ENCODE measurements at regions not wholly inside any gene's neighbourhood (a gene's known extent, or its start where the extent isn't known, plus 50 kb on each side); places are given as distances from the start of the nearest gene placed in this dataset.

DNA sequence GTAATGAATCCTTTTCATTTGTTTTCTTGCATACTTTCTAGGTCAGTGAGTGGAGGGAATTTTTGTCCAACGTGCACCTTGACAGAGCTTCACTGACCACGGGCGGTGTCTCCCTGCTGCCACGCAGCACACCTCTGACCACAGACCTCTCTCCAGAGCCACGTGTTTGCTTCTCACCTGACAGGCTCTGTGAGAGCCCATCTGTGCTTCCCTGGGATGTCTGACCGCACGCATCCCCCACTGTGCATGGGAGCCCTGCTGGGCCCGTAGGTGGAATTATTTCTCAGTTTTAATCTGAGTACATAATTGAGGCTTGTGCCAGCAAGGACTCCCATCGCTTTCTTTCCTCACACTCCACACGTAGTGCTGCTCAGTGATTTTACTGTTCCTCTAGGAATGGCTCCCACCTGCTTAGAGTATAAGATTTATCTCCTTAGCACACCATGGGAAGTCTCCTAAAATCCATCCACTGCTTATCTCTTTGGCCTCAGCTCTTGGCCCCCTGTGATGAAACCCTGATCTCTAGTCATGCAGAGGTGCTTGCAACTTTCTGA lies 482.6 kb downstream of the TSN start:
- DNase-seq, result no peak

DNA sequence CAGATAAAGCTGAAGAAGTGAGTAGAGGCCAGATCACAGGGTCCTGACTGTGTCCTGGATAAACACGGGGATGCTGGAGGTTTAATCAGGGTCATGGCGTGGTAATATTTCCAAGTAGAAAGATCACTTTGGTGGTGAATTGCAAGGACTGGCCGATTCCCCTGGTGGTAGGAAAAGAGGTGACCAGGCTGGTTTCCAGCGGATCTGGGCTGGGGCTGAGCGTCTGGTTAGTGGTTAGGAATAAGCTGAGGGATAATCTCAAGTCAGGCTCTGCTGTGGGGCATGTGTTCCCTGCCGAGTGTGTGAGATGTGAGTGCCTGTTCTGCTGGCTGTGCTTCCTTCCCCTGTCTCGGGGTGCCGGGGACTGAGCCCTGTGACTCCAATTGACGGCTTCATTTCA lies 484.0 kb downstream of the TSN start:
- DNase-seq, result no peak

DNA sequence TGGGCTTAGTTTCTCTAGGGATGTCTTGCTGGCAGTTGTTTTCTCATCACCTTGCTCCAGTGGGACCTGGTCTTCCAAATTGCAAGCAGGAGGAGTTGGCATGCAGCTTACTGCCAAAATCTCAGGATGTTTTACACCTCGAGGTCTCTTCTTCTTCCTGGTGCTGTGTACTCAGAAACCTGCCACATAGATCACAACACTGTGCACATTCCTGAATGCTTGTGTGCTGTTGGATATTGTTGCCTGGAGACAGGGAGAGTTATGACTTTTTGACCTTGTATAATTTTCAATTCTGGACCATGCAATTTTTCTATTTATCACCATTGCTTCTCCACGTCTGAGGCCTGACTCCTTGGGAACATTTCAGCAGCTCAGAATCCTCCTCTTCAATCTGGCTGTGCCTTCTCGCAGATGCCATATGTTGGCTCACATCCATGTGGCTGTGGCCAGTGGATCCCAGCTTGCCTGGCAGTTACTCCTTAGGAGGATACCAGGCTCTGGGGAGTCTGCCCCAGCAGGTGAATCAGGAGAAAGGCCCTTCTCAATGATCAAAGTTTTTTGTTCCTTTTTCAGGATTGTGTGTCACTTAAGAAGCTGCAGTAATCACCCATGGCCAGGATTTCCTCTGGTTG lies 489.3 kb downstream of the TSN start:
- DNase-seq, result no peak

DNA sequence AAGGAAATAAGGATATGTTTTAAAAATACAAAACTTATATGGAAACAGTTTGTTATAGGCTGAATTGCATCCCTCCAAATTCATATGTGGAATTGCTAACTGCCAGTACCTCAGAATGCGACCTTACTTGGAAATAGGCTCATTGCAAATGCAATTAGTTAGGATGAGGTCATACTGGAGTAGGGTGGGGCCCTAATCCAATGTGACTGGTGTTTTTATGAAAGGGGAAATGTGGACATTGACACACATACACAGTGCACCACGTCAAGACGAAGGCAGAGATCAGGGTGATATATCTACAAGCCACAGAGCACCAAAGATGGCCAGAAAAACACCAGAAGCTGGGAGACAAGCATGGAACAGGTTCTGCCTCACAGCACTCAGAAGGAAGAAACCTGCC lies 494.2 kb downstream of the TSN start:
- DNase-seq, result no peak

DNA sequence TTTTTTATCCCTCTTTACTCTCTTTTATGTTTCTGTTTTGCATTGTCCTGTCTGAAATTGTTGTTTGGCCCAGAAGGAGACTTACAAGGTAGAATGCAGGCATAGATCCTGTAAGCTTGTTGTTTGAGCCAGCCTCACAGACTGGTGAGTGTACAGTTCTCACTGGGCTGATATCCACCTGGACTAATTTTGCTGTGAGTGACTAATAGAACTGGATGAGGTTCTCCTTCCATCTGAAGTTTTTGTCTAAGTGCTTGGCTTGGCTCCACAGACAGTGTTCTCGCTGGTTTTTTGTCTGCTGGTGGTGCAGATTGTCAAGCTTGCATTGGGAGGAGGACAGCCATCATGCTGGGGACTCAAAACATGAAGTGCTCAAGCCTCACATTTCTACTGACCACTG lies 495.7 kb downstream of the TSN start:
- DNase-seq, result no peak

DNA sequence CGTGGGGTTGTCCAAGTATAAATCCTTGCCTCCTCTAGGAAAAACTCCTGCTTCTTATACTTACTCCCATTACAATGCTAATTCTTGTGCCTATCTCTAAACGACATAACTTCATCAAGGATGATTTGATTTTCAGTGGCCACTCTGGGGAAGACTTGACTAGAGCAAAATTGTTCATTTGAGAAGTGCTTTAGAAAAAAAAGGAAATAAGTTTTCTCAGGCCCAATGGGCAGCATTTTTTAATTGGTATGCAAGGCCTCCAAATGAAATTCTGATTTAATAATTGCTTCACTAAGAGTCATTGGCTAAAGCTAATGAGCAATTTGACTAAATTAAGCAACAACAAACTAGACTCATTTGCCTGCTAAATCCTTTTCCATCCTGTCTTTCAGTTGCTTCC lies 496.1 kb downstream of the TSN start:
- no peak for DNase-seq

DNA sequence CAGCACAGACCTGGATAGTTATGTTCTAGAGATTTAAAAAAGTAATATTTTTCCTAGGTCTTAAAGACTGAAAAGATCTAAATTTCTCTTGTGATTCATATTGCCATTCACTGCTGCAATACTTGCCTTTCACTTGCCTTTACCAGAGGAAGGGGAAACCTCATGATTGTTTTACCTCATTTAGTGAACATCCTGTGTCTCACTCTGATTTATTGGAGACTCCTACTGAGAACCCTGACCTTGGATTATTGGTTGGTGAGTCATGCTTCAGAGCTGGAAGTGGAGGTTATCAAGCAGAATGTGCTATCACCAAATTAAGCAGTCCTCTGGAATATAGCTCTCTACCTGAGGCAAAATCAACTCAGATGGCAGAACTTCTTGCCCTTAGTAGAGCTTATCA lies 500.5 kb downstream of the TSN start:
- no peak for DNase-seq

DNA sequence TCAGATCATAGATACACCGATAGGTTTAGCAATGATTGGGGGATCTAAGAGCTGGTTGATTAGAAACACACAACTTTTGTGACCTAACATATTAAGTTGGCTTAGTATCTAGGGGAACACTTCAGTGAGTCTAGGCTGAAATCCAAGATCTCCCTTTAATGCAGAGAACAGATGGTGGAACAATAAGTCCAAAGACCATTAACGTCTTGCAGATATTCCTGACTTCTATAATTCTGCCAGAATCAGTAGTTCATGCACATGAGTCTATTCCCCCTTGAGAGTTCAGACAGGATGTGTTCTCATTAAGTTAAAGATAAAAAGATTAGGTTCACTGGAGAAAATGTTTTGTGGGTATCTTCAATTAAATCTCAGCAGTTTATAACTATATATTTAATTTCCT lies 506.5 kb downstream of the TSN start:
- DNase-seq, result no peak

DNA sequence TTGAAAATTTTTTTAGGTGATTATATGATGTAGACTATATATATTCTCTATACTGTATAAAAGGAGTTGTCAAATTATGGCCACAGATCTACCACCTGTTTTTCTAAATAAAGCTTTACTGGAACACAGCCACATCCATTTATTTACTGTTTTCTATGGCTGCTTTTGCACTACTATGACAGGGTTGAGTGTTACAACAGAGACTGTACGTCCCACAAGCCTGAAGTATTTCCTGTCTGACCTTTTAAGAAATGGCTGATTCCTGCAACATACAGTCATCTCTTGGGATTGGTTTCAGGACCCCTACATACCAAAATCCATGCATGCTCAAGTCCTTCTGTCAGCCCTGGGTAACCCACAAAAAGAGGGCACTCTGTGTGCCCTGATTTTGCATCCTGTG lies 508.3 kb downstream of the TSN start:
- DNase-seq, result no peak

DNA sequence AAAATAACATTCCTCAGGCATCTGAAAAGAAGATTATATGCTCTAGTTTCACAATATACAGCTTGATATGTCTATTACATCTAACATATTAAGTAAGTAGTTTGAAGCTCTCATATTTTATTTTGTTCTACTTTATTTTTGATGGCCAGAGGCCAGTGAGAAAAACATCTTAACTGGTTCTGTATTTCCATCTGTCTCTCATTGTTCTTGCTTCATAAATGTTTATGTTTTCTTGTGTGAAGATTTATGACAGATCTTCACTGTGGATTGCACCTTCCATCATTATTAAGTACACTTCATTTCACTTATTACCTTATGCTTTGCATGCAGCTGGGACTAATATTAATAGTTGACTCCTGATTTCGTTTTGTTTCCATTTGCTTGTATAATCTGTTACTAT lies 511.2 kb downstream of the TSN start:
- DNase-seq, result no peak

DNA sequence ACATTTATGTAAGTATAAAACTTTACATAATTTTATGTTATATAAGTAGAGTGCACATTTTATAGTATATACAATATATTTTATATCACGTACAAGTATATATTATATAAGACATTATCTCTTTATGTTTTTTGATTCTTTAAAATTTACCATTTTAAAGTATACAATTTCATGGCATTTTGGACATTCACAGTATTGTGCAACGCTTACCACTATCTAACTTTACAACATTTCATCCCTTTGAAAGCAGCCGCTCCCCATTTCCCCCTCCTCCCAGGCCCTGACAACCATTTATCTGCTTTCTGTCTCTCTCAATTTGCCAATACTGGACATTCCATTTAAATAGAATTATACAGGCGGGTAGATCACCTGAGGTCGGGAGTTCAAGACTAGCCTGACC lies 512.5 kb downstream of the TSN start:
- no peak for DNase-seq

DNA sequence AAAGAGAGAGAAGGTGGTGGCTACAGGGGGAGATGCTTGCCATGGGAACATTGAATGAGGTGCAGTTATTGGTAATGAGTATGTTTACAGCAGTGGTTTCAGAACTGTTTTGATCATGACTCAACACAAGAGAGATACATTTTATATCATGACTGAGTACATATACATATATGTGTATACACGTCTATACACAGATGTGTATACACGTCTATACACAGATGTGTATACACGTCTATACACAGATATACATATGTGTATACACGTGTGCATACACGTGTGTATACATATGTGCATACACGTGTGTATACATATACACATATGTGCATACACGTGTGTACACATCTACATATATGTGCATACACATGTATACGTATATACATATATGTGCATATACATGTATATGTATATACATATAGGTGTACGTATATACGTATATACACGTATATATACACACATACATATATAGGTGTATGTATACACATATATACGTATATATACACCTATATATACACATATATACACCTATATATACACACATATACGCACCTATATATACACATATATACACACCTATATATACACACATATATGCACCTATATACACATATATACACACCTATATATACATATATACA lies 518.5 kb downstream of the TSN start:
- DNase-seq, result no peak

DNA sequence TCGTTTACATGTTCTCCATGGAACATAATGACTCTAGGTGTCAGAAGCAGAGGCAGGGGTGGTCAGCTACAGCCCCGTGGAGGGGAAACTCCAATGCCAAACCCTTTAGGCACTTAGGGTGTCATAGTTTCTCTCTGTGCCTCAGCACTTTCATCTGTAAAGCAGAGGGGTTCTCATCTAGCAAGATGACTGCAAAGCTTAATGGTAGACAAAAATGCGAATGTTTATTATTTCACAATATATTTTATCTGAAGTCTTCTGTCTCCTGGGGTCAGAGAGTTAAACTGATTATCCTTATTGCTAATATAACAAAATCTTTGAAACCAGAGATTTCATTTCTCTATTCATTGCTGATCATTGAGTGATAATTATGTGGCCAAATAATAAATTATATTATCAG lies 522.5 kb downstream of the TSN start:
- no peak for DNase-seq

DNA sequence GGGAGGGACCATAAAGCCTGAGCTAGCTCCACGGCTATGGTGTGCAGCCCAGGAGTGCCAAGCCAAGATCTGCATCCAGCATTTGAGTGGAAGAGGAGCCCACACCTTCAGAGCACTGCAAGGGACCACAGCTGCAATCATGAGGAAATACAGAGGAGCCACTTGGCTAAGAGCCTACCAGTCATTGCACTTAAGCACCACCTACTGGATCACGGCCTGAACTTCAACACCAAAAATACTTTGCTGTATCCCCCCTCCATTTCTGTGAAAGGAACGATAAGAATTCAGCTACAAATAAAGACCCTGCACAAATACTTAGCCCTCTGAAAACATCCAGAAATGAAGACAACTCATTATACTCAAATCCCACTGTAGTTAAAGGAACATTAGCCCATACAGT lies 545.3 kb downstream of the TSN start:
- DNase-seq, result no peak

DNA sequence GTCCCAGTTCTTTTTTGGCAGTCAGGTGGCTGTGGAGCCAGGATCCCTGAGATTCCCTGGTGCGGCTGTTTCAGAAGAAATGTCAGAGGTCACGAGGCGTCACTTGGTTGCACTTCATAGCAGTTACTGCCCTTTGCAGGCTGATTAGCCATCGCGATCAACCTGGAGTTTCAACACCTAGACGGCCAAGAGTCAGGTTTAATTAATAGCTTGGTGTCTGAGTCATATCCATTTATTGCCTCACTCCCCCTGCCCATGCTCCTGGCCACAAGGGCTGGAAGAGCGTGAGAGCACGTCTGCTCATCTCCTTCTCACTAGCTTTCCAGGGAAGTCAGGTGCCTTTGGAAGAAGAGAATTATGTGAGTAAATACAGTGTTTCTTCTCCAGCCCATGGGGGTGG lies 552.3 kb downstream of the TSN start:
- DNase-seq, result no peak

DNA sequence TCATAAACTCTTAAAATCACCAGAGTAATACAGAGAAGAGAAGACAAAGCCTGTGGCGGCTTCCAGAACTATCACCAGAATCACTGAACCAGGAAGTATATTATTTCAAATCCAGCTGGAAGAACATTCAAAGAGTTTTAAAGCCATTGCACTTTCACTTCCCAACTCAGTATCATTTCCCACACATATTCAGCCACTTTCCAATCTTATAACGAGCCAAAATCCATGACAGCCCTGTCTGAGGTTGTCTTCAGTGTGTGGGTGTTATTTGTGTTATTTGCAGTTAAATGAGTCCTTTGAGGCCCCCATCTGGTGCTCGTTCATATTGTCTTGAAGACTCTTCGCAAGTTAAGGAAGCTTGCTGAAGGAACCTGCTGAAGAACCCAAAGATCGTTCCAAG lies 559.9 kb downstream of the TSN start:
- DNase-seq, result no peak

DNA sequence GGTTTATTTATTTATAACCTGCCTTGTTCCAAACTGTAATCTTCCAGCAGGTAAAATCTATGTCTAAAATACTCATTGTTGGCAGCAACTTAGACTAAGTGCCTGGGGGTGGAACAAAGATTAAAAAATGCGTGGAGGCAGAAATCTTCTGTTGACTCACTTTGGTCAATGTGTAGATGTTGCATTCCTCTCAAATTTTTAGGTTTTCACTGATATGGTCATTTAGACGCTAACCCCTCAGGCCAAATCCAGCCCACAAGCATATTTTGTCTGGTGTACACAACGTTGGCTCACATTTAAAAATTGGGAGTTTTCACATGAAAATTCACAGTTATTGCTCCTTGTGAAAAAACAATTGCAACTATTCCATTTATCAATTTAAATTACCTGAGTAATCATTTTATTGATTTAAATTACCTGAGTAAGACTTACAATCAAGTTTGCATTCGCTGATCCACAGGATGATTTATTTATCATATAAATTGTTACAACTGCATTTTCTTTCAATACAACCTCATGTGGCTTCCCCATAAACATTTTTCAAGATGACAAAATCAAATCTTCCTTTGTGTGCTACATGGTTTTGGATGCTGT lies 564.2 kb downstream of the TSN start:
- DNase-seq, result no peak

DNA sequence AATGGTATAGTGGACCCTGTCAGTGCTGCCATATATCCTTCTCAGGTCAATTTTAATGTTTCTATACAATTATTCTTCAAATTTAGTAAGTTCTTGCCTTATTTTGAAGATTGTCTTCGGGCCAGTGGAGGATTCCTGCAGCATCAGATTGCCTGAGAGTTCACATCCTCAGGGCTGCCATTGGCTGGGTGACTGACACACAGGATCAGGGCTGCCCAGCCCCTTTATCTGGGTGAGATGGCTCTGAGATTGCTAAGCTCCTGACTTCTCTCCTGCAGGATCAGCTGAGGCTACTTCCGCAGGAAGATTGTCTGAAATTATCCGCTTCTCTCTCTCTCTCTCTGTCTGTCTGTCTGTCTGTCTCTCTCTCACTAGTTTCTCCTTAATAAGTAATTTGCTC lies 567.4 kb downstream of the TSN start:
- DNase-seq, result no peak

DNA sequence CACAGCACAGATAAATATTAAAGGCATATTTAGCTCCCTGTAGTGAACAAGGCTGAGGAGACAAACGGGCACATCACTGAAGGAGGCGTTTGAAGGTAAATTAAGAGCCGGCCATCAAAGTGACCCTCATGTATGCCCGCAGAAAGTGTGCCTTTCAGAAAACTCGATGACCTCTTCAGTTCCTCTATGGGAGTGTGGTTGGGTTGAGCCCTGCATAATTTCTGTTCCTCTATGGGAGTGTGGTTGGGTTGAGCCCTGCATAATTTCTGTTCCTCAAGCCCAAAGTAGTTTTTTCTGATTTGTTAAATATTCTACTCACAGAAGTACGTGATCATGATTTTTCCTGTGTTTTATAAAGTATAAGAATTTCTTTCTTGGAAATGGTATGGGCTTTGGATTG lies 568.5 kb downstream of the TSN start:
- no peak for DNase-seq

DNA sequence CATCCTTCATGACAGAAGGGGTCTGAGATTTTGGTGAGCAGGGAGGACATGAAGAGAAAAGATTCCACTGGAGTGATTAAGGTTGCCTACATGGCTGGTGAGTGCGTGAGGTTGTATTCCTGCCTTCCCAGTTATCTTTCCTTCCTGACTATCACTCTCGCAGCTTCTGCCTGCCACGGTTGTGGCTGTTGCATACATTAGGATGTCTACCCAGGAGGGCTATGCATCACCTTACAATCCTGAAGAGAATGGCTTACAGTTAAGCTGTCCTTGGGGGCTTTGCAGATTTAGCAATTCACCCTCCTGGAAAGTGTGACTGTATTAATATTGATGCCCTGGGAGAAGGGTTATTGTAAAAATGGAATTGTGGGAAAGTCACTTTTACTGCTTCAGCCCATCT lies 571.0 kb downstream of the TSN start:
- no peak for DNase-seq

DNA sequence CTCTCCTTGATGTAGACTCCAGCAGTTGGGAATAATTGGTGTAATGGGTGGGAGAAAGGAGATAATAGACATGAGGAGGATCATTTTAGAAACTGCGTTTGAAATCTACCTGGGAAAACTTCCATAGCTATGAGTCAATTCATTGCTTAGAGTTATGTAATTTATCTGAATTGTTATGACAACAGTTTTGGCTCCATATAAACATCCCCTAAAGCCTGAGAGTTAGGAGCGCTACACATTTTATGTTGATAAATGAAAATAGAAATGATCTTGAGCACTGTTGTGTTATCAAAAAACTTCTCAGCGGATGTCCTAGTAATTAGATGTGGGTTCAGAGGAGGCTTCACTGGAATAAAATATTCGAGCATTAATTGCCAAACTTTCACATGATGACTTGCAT lies 573.4 kb downstream of the TSN start:
- DNase-seq, result no peak

DNA sequence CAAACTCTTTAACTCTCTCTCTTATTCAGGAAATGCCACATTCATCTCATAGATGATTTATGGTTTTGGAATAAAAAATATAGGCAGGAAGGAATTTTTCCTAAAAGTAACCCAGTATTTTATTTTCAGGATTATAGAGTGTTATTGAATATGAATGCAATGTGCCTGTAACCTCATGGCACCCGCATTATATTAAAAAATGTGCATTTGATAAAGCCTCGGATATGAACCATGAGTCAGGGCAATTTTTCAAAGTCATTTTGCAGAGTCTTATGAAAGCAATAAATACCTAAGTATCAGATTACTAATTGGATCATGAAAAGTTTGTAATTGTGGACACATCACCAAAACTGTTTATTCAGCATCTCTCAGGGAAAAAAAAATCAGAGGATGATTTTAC lies 573.8 kb downstream of the TSN start:
- no peak for DNase-seq

DNA sequence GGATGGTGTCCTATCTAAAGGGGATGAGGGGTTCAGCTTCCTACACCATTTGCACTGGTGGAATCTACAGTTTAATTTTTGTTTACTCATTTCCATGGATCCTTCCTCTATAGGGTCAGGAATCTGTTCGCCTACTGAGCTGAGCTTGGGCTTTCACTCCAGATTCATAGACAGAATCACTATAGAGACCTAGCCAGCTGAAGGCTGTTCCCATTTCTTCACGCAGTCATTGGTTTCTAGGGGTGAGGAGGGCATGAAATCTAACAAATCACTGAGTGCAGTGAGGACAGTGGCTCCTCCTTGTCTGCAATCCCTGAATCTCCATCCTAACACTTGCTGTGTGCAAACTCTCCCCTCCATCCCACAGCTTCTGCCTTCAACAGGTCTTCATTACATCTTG lies 578.5 kb downstream of the TSN start:
- DNase-seq, result no peak

DNA sequence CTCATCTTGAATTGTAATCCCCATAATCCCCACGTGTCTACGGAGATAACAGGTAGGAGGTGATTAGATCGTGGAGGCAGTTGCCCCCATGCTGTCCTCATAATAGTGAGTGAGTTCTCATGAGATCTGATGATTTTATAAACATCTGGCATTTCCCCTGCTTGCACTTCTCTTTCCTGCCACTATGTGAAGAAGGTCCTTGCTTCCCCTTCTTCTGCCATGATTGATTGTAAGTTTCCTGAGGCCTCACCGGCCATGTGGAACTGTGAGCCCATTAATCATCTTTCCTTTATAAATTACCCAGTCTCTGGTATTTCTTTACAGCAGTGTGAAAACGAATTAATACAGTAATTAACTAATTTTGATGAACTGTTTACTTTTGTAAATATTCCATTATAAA lies 582.5 kb downstream of the TSN start:
- no peak for DNase-seq

DNA sequence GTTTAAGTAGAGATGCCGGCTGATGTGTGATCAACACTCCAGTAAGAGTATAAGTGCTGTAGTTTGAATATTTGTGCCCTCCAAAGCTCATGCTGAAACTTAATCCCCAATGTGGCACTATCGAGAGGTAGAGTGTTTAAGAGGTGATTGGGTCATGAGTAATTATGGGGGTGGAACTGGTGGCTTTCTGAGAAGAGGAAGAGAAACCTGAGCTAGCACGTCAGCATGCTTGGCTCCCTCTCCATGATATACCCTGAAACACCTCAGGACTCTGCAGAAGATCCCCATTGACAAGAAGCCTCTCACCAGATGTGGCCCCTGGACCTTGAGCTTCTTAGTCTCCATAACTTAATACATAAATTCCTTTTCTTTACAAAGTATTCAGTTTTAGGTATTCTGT lies 584.8 kb downstream of the TSN start:
- no peak for DNase-seq
